PC-9 (cell line): ENCODE measurements at regions not wholly inside any gene's neighbourhood (a gene's known extent, or its start where the extent isn't known, plus 50 kb on each side); places are given as distances from the start of the nearest gene placed in this dataset.

Experiments used
- EZH2 ChIP-seq: fragments of 200-600 bp; sonication (generic); IDR thresholded peaks from 2 replicates; pipeline ENCODE4 v1.8.0; 2017; ENCODE audit warnings: antibody characterized with exemption, low read depth
- TF ChIP-seq, protein P1 (sequence below): fragments of 200-600 bp; sonication (generic); conservative IDR thresholded peaks from 2 replicates; pipeline ENCODE4 v1.6.1; 2017; ENCODE audit warnings: mixed run types, antibody characterized with exemption, mild to moderate bottlenecking, moderate library complexity

DNA sequence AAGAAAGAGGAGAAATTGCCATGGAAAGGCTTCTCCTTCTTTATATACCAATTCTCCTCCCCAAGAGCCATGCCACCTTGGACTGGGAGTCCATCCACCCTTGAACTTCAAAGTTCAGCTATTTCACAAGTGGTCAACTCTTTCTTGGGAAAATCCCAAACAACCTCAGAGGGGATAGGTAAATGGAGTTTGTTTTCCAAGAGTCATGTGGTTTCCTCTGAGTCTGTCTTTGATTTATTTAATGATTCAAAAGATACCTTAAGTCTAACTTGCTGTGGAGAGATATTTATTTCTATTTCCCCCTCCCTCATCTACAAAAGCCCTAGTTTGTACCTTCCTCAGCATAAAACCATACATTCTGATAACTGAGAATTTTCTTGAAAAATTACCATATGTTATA lies 758.6 kb upstream of the IGFBP3 start:
- TF ChIP-seq, protein P1, sequence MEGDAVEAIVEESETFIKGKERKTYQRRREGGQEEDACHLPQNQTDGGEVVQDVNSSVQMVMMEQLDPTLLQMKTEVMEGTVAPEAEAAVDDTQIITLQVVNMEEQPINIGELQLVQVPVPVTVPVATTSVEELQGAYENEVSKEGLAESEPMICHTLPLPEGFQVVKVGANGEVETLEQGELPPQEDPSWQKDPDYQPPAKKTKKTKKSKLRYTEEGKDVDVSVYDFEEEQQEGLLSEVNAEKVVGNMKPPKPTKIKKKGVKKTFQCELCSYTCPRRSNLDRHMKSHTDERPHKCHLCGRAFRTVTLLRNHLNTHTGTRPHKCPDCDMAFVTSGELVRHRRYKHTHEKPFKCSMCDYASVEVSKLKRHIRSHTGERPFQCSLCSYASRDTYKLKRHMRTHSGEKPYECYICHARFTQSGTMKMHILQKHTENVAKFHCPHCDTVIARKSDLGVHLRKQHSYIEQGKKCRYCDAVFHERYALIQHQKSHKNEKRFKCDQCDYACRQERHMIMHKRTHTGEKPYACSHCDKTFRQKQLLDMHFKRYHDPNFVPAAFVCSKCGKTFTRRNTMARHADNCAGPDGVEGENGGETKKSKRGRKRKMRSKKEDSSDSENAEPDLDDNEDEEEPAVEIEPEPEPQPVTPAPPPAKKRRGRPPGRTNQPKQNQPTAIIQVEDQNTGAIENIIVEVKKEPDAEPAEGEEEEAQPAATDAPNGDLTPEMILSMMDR, result no peak
- TF ChIP-seq EZH2, result no peak
